CD4-positive, CD25-positive, alpha-beta regulatory T cell (primary cell): ENCODE measurements at regions not wholly inside any gene's neighbourhood (a gene's known extent, or its start where the extent isn't known, plus 50 kb on each side); places are given as distances from the start of the nearest gene placed in this dataset.

Experiments used
- ATAC-seq, 2 donors: fragments of 150-1000 bp; cut with Tn5 transposase; one replicate each; pipeline ENCODE4 v1.10.0; 2021; ENCODE audit warnings: low read depth in 2 of 2, moderate number of reproducible peaks in 2 of 2, moderate library complexity in 1 of 2
- DNase-seq, 3 donors: peaks; one replicate each; pipeline versions ENCODE4 v3.0.0 to v3.0.0-alpha.2; 2012 to 2022; ENCODE audit warnings: mixed read lengths in 1 of 3
- H3K27ac ChIP-seq: one replicate; pipeline ENCODE4 v1.7.0; 2013; ENCODE audit warnings: mild to moderate bottlenecking, low read length; ENCODE audit not compliant: insufficient read depth, poor library complexity, severe bottlenecking
- H3K27me3 ChIP-seq: one replicate; pipeline ENCODE4 v1.7.0; 2013; ENCODE audit warnings: low read length; ENCODE audit not compliant: control insufficient read depth, insufficient read depth
- H3K36me3 ChIP-seq: one replicate; pipeline ENCODE4 v1.7.0; 2013; ENCODE audit warnings: mild to moderate bottlenecking, low read length, moderate library complexity; ENCODE audit not compliant: control insufficient read depth, insufficient read depth
- H3K4me1 ChIP-seq: 2 replicates; pipeline ENCODE4 v1.7.0; 2013; ENCODE audit warnings: mild to moderate bottlenecking, low read length; ENCODE audit not compliant: insufficient read depth, control insufficient read depth, poor library complexity, severe bottlenecking
- H3K4me3 ChIP-seq: one replicate; pipeline ENCODE4 v1.7.0; 2013; ENCODE audit warnings: low read depth, mild to moderate bottlenecking, low read length, moderate library complexity
- H3K9me3 ChIP-seq, 2 experiments: 1 replicate in 1 of 2; 2 replicates in 1 of 2; pipeline ENCODE4 v1.7.0; 2013; ENCODE audit warnings: low read length in 2 of 2, mild to moderate bottlenecking in 1 of 2, moderate library complexity in 1 of 2; ENCODE audit not compliant: control insufficient read depth in 2 of 2
- H3K27ac Mint-ChIP-seq, 3 donors: one replicate each; pipeline ENCODE4 v1.8.0; 2020 to 2022; ENCODE audit warnings: mild to moderate bottlenecking in 3 of 3, mixed read lengths in 3 of 3, moderate library complexity in 2 of 3
- H3K27me3 Mint-ChIP-seq: one replicate; pipeline ENCODE4 v1.8.0; 2022; ENCODE audit warnings: mild to moderate bottlenecking, mixed read lengths
- H3K36me3 Mint-ChIP-seq: one replicate; pipeline ENCODE4 v1.8.0; 2020; ENCODE audit warnings: mixed read lengths
- H3K4me1 Mint-ChIP-seq, 4 donors: one replicate each; pipeline ENCODE4 v1.8.0; 2020 to 2022; ENCODE audit warnings: mixed read lengths in 4 of 4, mild to moderate bottlenecking in 1 of 4
- H3K4me3 Mint-ChIP-seq, 4 donors: one replicate each; pipeline ENCODE4 v1.8.0; 2020 to 2022; ENCODE audit warnings: mild to moderate bottlenecking in 4 of 4, mixed read lengths in 4 of 4, moderate library complexity in 3 of 4
- H3K9me3 Mint-ChIP-seq, 7 donors: one replicate each; pipeline ENCODE4 v1.8.0; 2020 to 2022; ENCODE audit warnings: mixed read lengths in 7 of 7, mild to moderate bottlenecking in 3 of 7, moderate library complexity in 2 of 7

DNA sequence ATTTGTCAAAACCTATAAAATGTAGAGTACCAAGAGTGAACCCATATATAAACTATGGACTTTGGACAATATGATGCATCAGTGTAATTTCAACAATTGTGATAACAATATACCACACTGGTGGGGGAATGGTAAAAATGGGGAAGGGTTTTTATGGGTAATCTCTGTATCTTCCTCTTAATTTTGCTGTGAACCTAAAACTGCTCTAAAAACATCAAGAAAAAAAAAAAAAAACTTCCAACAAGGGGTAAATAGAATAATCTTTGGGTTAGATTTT is 592.0 kb upstream of the ADGRB3 start:
- Mint-ChIP-seq H3K27ac (no peak overlapping the region), H3K9me3 (peaks cover under 1 to 16% (median 3%) of the 10 kb centered on the region in 7 donors)

DNA sequence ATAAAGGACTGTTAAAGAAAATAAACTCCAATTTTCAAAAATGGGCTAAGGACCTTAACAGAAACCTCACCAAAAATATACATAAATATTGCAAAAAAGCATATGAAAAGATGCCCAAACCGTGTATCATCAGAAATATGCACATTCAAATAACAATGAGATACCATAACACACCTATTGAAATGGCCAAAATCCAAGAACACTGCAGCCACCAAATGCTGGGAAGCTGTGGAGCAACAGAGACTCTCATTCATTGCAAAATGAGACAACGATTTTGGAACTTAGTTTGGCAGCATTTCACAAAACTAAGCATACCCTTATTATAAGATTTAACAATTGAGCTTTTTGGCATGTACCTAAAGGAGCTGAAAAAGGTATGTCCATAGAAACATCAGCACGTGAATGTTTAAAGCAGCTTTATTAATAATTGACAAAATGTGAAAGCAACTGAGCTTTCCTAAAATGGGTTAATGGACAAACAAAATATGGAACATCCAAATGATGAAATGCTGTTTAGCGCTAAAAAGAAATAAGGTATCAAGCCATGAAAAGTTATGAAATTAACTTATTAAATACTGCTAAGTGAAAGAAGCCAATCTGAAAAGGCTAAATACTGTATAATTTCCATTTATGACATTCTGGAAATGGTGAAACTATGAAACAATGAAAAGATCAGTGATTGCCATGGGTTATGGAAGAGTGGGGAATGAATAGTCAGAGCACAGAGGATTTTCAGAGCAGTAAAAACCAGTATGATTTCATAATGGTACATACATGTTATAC is 592.6 kb upstream of the ADGRB3 start:
- DNase-seq (no peak), ATAC-seq (no peak)
- no peak overlapping the region for H3K27ac ChIP-seq
- no peaks in the 10 kb centered on the region for H3K27me3 Mint-ChIP-seq
- H3K36me3 ChIP-seq = no peaks in the 10 kb centered on the region
- H3K4me1 Mint-ChIP-seq = no peaks in the 10 kb centered on the region
- no peak overlapping the region for H3K27ac Mint-ChIP-seq
- no peak overlapping the region for H3K4me3 ChIP-seq
- peaks cover 0 to 16% (median 3%) of the 10 kb centered on the region in 7 donors for H3K9me3 Mint-ChIP-seq
- H3K4me3 Mint-ChIP-seq = no peak overlapping the region
- no peaks in the 10 kb centered on the region for H3K36me3 Mint-ChIP-seq
- H3K27me3 ChIP-seq = no peaks in the 10 kb centered on the region
- no peaks in the 10 kb centered on the region for H3K4me1 ChIP-seq
- no peaks in the 10 kb centered on the region for H3K9me3 ChIP-seq

More for the DNA sequence above, 592.0 kb upstream of the ADGRB3 start:
- Mint-ChIP-seq H3K27me3 (no peaks in the 10 kb centered on the region), H3K4me1 (no peaks in the 10 kb centered on the region), H3K36me3 (no peaks in the 10 kb centered on the region), H3K4me3 (no peak overlapping the region)
- H3K36me3 ChIP-seq = no peaks in the 10 kb centered on the region
- H3K4me1 ChIP-seq = no peaks in the 10 kb centered on the region
- ATAC-seq = no peak
- H3K4me3 ChIP-seq = no peak overlapping the region
- H3K27me3 ChIP-seq = no peaks in the 10 kb centered on the region
- no peaks in the 10 kb centered on the region for H3K9me3 ChIP-seq
- H3K27ac ChIP-seq = no peak overlapping the region
- no peak for DNase-seq

DNA sequence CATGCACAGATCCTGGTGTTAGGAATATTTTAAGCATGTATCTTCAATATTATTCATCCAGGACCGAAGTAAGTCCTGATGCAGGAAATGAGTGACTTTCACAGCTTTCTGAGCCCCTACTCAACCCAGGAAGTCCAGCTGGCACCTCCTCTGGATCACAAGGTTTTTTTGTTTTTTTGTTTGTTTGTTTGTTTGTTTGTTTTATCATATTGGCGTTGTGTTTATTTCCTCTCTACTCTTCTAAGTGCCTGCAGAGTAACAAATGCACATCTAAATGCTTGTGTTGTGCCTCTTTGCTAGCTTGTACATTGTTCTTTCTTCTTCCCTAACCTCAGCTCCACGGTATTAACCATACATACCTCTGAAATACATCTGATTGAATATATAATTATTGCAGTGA is 594.3 kb upstream of the ADGRB3 start:
- Histone ChIP-seq H3K4me3 (no peak overlapping the region), H3K27ac (no peak overlapping the region), H3K9me3 (peaks cover 0 to 2% of the 10 kb centered on the region in 2 experiments), H3K4me1 (no peaks in the 10 kb centered on the region), H3K27me3 (no peaks in the 10 kb centered on the region), H3K36me3 (no peaks in the 10 kb centered on the region)
- DNase-seq (no peak), ATAC-seq (no peak)
- Mint-ChIP-seq H3K36me3 (no peaks in the 10 kb centered on the region), H3K27ac (no peak overlapping the region), H3K27me3 (no peaks in the 10 kb centered on the region), H3K4me3 (peak overlapping the region in 1 of 4 donors; percentile 13), H3K4me1 (no peaks in the 10 kb centered on the region), H3K9me3 (peaks cover 0 to 17% (median 3%) of the 10 kb centered on the region in 7 donors)

DNA sequence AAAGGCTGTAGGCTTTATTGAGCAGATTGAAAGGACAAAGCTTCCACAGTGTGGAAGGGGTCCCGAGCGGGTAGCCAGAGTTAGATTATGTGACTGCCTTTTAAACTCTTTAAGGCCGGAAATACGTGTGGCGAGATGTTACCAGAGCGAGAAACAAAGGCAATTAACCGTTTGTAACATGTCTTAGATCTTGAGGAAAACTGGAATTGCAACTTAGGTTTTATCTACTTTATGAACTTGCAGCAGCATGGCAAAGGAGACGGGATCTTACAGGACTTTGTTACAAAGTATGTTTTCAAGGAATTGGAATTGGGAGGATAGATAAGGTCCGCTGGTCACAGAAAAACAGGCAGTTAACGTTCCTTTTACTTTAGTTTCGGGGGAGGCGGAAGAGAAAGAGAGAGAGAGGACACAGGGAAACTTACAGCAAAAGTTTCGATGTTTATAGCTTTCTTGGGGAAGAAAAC is 594.7 kb upstream of the ADGRB3 start:
- Histone ChIP-seq H3K4me1 (no peaks in the 10 kb centered on the region), H3K27ac (no peak overlapping the region), H3K36me3 (no peaks in the 10 kb centered on the region), H3K9me3 (peaks cover 0 to 2% of the 10 kb centered on the region in 2 experiments), H3K27me3 (no peaks in the 10 kb centered on the region), H3K4me3 (no peak overlapping the region)
- no peak for ATAC-seq
- no peaks in the 10 kb centered on the region for H3K36me3 Mint-ChIP-seq
- H3K27ac Mint-ChIP-seq = no peak overlapping the region
- DNase-seq = no peak
- H3K9me3 Mint-ChIP-seq = peaks cover 0 to 17% (median 5%) of the 10 kb centered on the region in 7 donors
- no peaks in the 10 kb centered on the region for H3K4me1 Mint-ChIP-seq
- peak overlapping the region in 1 of 4 donors; percentile 0 for H3K4me3 Mint-ChIP-seq
- H3K27me3 Mint-ChIP-seq = no peaks in the 10 kb centered on the region

DNA sequence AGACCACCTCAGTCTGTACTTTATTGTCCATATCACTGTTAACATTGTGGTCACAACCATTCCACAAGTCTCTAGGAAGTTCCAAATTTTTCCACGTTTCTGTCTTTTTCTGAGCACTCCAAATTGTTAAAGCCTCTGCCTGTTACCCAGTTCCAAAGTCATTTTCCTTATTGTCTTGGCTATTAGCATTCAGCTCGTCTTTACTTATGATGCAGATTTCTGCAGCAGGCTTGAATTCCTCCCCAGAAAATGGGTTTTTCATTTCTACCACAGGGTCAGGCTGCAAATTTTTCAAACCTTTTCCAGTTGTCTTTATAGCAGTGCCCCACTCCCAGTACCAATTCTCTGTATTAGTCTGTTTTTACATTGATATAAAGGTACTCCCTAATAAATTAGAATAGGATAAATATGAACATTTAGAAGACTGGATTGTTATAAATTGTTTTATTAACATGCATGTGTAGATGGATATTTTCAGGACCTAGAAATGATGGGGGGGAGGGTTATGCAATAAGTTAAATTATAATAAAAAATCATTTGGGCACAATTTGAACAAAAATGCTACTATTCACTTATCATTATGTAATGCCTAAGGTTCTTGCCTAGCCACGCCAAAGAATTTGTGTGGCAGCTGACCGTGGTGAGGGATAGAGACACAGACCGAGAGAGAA is 595.3 kb upstream of the ADGRB3 start:
- H3K9me3 Mint-ChIP-seq = peaks cover 0 to 17% (median 9%) of the 10 kb centered on the region in 7 donors
- peaks cover 0 to 2% of the 10 kb centered on the region in 2 experiments for H3K9me3 ChIP-seq
- no peak overlapping the region for H3K4me3 Mint-ChIP-seq
- DNase-seq = no peak
- no peaks in the 10 kb centered on the region for H3K4me1 Mint-ChIP-seq
- no peaks in the 10 kb centered on the region for H3K4me1 ChIP-seq
- H3K36me3 Mint-ChIP-seq = no peaks in the 10 kb centered on the region
- peak overlapping the region in 1 of 3 donors; percentile 48 for H3K27ac Mint-ChIP-seq
- no peak overlapping the region for H3K4me3 ChIP-seq
- no peak overlapping the region for H3K27ac ChIP-seq
- no peaks in the 10 kb centered on the region for H3K27me3 Mint-ChIP-seq
- H3K27me3 ChIP-seq = no peaks in the 10 kb centered on the region
- no peak for ATAC-seq
- H3K36me3 ChIP-seq = no peaks in the 10 kb centered on the region

DNA sequence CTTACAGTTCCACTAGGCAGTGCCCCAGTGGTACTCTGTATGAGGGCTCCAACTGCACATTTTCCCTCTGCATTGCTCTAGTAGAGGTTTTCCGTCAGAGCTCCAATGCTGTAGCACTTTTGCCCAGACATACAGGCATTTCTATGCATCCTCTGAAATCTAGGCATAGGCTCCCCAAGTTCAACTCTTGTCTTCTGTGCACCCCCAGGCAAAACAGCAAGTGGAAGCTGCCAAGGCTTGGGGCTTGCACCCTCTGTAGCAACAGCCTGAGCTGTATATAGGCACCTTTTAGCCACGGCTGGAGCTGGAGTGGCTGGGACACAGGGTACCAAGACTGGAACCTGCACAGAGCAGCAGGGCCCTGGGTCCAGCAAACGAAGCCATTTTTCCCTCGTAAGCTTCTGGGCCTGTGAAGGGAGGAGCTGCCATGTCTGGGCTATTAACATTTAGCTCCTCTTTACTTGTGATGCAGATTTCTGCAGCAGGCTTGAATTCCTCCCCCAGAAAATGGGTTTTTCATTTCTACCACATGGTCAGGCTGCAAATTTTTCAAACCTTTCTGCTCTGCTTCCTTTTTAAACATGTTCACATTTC is 596.2 kb upstream of the ADGRB3 start:
- ATAC-seq (no peak), DNase-seq (no peak)
- Mint-ChIP-seq H3K27me3 (no peaks in the 10 kb centered on the region), H3K27ac (no peak overlapping the region), H3K4me3 (no peak overlapping the region), H3K9me3 (peaks cover 0 to 17% (median 9%) of the 10 kb centered on the region in 7 donors), H3K4me1 (no peaks in the 10 kb centered on the region), H3K36me3 (no peaks in the 10 kb centered on the region)
- Histone ChIP-seq H3K4me1 (no peaks in the 10 kb centered on the region), H3K27ac (no peak overlapping the region), H3K4me3 (no peak overlapping the region), H3K9me3 (peaks cover 0 to 2% of the 10 kb centered on the region in 2 experiments), H3K36me3 (no peaks in the 10 kb centered on the region), H3K27me3 (no peaks in the 10 kb centered on the region)

DNA sequence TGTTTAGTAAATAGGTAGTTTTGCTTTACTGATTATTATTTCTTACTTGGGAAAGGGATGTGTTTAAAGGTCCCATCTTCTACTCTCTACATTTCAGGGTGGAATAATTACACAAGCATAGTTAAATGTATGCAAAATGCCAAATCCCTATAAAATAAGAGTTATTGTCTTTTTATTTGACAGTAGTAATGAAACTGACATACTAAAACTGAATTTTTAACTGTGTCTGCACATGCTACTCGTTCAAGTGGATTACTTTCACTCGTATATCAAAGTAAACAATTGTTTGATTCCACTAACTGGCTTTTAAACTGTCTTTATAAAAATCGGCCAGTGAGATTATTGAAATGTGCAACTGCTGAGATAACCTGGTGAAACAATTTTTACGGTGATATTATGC is 602.9 kb upstream of the ADGRB3 start:
- no peaks in the 10 kb centered on the region for H3K27me3 ChIP-seq
- no peaks in the 10 kb centered on the region for H3K36me3 ChIP-seq
- ATAC-seq (no peak), DNase-seq (no peak)
- Mint-ChIP-seq H3K27ac (no peak overlapping the region), H3K4me1 (no peaks in the 10 kb centered on the region), H3K4me3 (no peak overlapping the region), H3K9me3 (peaks cover 0 to 22% (median 2%) of the 10 kb centered on the region in 7 donors), H3K27me3 (no peaks in the 10 kb centered on the region), H3K36me3 (no peaks in the 10 kb centered on the region)
- H3K27ac ChIP-seq = no peak overlapping the region
- H3K4me3 ChIP-seq = no peak overlapping the region
- peaks cover 0 to 6% of the 10 kb centered on the region in 2 experiments for H3K9me3 ChIP-seq
- no peaks in the 10 kb centered on the region for H3K4me1 ChIP-seq
